ENCODE measurements at regions not wholly inside any gene's neighbourhood (a gene's known extent, or its start where the extent isn't known, plus 50 kb on each side); places are given as distances from the start of the nearest gene placed in this dataset.

GRCh38 chr3:159191447-159191846 lies 389.6 kb downstream of the MFSD1 start:
- peak; percentile 78 for DNase-seq (ENCODE audit: low read depth, low spot score)
- TF ChIP-seq CTCF (IDR thresholded peaks at IDR 0.05; ENCODE audit: low read depth, low read length), result no peak
- in situ Hi-C loops (cut with HindIII; ENCODE audit: low sequenced_read_pairs), result no loop called here
- no peak overlapping the region for H3K4me3 ChIP-seq (ENCODE audit: low read depth, low read length)

- DNase-seq (ENCODE audit: low read depth, low spot score), result no peak
- TF ChIP-seq CTCF (IDR thresholded peaks at IDR 0.05; ENCODE audit: low read depth, low read length), result no peak
- in situ Hi-C loops (cut with HindIII; ENCODE audit: low sequenced_read_pairs), result no loop called here
- H3K4me3 ChIP-seq (ENCODE audit: low read depth, low read length), result no peak overlapping the region
Measured at GRCh38 chr3:159196359-159196758, 394.5 kb downstream of the MFSD1 start.

- no peak for TF ChIP-seq CTCF (IDR thresholded peaks at IDR 0.05; ENCODE audit: low read depth, low read length)
- DNase-seq (ENCODE audit: low read depth, low spot score), result peak; percentile 88
- no peak overlapping the region for H3K4me3 ChIP-seq (ENCODE audit: low read depth, low read length)
- in situ Hi-C loops (cut with HindIII; ENCODE audit: low sequenced_read_pairs), result no loop called here
Measured at GRCh38 chr3:159200176-159200575, 398.3 kb downstream of the MFSD1 start.

GRCh38 chr3:159208050-159208449 lies 406.2 kb downstream of the MFSD1 start:
- no peak for DNase-seq (ENCODE audit: low read depth, low spot score)
- no peak for TF ChIP-seq CTCF (IDR thresholded peaks at IDR 0.05; ENCODE audit: low read depth, low read length)
- in situ Hi-C loops (cut with HindIII; ENCODE audit: low sequenced_read_pairs), result no loop called here
- H3K4me3 ChIP-seq (ENCODE audit: low read depth, low read length), result no peak overlapping the region

- DNase-seq (ENCODE audit: low read depth, low spot score), result no peak
- TF ChIP-seq CTCF (IDR thresholded peaks at IDR 0.05; ENCODE audit: low read depth, low read length), result no peak
- no peak overlapping the region for H3K4me3 ChIP-seq (ENCODE audit: low read depth, low read length)
- in situ Hi-C loops (cut with HindIII; ENCODE audit: low sequenced_read_pairs), result no loop called here
Measured at GRCh38 chr3:159209459-159209858, 407.6 kb downstream of the MFSD1 start.

GRCh38 chr3:159210336-159210735 lies 408.5 kb downstream of the MFSD1 start:
- DNase-seq (ENCODE audit: low read depth, low spot score), result no peak
- no peak for TF ChIP-seq CTCF (IDR thresholded peaks at IDR 0.05; ENCODE audit: low read depth, low read length)
- H3K4me3 ChIP-seq (ENCODE audit: low read depth, low read length), result no peak overlapping the region
- in situ Hi-C loops (cut with HindIII; ENCODE audit: low sequenced_read_pairs), result no loop called here

- no peak for DNase-seq (ENCODE audit: low read depth, low spot score)
- TF ChIP-seq CTCF (IDR thresholded peaks at IDR 0.05; ENCODE audit: low read depth, low read length), result no peak
Measured at GRCh38 chr3:159216311-159216710, 414.5 kb downstream of the MFSD1 start.

More at GRCh38 chr3:159216311-159216710, 414.5 kb downstream of the MFSD1 start:
- in situ Hi-C loops (cut with HindIII; ENCODE audit: low sequenced_read_pairs), result no loop called here
- H3K4me3 ChIP-seq (ENCODE audit: low read depth, low read length), result no peak overlapping the region
